ENCODE measurements at regions not wholly inside any gene's neighbourhood (a gene's known extent, or its start where the extent isn't known, plus 50 kb on each side); places are given as distances from the start of the nearest gene placed in this dataset.

DNA sequence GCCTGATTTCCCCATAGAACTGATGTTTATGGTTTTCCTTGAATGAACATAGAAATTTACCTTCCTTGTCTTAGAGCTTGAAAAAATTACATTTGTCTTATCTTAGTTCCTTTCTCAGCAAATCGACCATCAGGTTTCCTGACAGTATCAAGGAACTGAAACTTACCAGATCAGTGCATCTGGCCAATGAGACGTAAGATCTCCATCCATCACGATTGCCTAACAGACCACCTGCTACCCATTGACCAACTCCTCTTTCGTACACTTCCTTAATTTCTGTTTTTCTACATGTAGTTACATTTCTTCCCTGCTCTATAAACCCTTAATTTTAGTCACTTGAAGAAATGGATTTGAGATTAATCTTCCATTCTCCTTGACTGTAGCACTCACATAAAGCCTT lies 57.4 kb upstream of the TMPRSS15 start:
- no peak for TF ChIP-seq CTCF (IDR thresholded peaks at IDR 0.05; ENCODE audit: control insufficient read depth, insufficient read depth, low read depth, low read length, missing control alignments)
- no peak for DNase-seq (ENCODE audit: low read depth)
- H3K4me3 ChIP-seq (ENCODE audit: control insufficient read depth, low read depth, low read length), result no peak overlapping the region

DNA sequence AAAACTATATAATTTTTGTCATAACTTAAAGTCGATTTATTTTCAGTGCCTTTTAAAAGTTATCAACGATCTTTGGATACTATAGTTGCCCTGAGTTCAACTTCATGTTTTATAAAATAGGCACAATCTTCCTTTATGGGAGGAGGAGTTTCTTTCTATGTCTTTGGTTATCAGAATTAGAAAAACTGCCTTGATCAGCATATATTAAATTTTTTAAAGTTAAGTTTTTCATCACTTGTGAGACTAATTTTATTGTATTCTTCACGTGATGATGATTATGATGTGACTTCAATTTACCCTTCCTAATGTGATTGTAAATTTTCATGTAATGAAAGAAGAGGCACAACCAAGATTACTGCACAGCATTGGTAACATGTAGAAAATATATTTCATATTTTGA lies 58.2 kb upstream of the TMPRSS15 start:
- TF ChIP-seq CTCF (IDR thresholded peaks at IDR 0.05; ENCODE audit: control insufficient read depth, insufficient read depth, low read depth, low read length, missing control alignments), result no peak
- H3K4me3 ChIP-seq (ENCODE audit: control insufficient read depth, low read depth, low read length), result no peak overlapping the region
- DNase-seq (ENCODE audit: low read depth), result no peak

DNA sequence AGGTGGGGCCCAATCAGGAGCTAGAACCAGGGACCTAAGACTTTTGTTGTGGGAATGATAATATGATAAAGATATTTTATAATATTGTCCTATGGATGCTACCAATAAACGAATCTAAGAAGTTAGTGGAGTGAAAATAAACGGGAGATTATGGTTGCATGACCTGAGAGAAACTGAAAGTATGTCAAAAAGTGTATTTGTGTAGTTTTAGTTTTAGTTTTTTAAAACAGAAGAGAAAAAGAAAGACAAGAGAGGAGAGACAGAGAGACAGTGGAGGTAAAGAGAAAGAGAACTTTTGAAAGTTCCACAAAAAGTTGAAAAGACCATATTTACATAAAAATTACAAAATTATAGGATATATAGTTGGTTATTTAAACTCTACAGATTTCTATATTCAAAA lies 64.1 kb upstream of the TMPRSS15 start:
- no peak overlapping the region for H3K4me3 ChIP-seq (ENCODE audit: control insufficient read depth, low read depth, low read length)
- TF ChIP-seq CTCF (IDR thresholded peaks at IDR 0.05; ENCODE audit: control insufficient read depth, insufficient read depth, low read depth, low read length, missing control alignments), result no peak

DNA sequence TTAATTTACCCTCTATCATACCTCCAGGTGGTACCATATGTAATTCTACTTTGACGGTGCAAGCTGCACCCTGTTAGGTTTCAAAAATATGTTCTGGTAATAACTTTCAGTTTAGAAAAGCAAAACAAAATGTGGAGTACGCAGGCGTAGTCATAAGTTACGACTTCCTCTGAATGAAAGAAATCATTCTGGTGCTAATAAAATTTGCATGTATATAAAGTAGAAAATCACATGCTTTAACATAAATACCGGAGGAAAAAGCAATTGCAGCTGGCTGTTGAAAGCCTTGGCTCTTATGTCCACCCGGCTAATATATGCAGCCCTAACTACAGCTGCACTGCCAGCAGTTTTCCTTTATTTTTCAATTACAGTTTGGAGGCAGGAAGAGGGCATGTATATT lies 65.2 kb upstream of the TMPRSS15 start:
- DNase-seq (ENCODE audit: low read depth), result no peak
- no peak overlapping the region for H3K4me3 ChIP-seq (ENCODE audit: control insufficient read depth, low read depth, low read length)
- no peak for TF ChIP-seq CTCF (IDR thresholded peaks at IDR 0.05; ENCODE audit: control insufficient read depth, insufficient read depth, low read depth, low read length, missing control alignments)

More for the DNA sequence above, 64.1 kb upstream of the TMPRSS15 start:
- DNase-seq (ENCODE audit: low read depth), result no peak

- no peak for TF ChIP-seq CTCF (IDR thresholded peaks at IDR 0.05; ENCODE audit: control insufficient read depth, insufficient read depth, low read depth, low read length, missing control alignments)
- H3K4me3 ChIP-seq (ENCODE audit: control insufficient read depth, low read depth, low read length), result no peak overlapping the region
- DNase-seq (ENCODE audit: low read depth), result no peak
Observed at GRCh38 chr21:18476639-18477038, 73.1 kb upstream of the TMPRSS15 start.

GRCh38 chr21:18477043-18477442 lies 73.5 kb upstream of the TMPRSS15 start:
- TF ChIP-seq CTCF (IDR thresholded peaks at IDR 0.05; ENCODE audit: control insufficient read depth, insufficient read depth, low read depth, low read length, missing control alignments), result no peak
- no peak overlapping the region for H3K4me3 ChIP-seq (ENCODE audit: control insufficient read depth, low read depth, low read length)
- DNase-seq (ENCODE audit: low read depth), result no peak

GRCh38 chr21:18478513-18478912 lies 74.9 kb upstream of the TMPRSS15 start:
- TF ChIP-seq CTCF (IDR thresholded peaks at IDR 0.05; ENCODE audit: control insufficient read depth, insufficient read depth, low read depth, low read length, missing control alignments), result no peak
- no peak overlapping the region for H3K4me3 ChIP-seq (ENCODE audit: control insufficient read depth, low read depth, low read length)
- no peak for DNase-seq (ENCODE audit: low read depth)
